Mesenteric fat pad (tissue), 1 donor: ENCODE measurements at regions not wholly inside any gene's neighbourhood (a gene's known extent, or its start where the extent isn't known, plus 50 kb on each side); places are given as distances from the start of the nearest gene placed in this dataset.
"Not testable (repeated sequence)": the region's sequence is repeated elsewhere in the genome, so short reads cannot be mapped to it uniquely, and the experiment has no call there.

ENCODE experiments used
- DNase-seq: peaks from one replicate; pipeline ENCODE4 v3.0.0-alpha.2; 2020; ENCODE audit warnings: low spot score
- donor health status: DM: yes; HTN: yes; CAD: no.

DNA sequence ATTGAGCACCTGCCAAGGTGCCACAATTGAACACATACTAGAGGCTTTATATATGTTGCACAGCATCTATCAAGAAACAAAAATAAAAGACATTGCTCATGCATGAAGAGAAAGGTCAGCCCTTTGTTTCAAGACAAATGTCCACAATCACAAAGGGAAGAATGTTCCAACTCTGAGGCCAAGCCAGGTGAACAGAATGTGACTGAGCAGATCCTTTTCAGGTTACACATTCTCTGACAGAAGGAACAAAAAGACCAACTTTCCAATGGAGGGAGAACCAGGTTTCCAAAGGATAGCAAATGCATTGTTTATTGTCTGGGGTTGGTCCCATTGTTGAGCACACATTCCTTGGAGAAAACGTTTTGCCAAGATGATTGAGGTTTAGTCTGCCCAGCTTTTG lies 50.2 kb upstream of the FAM174B start:
- DNase-seq: no peak

DNA sequence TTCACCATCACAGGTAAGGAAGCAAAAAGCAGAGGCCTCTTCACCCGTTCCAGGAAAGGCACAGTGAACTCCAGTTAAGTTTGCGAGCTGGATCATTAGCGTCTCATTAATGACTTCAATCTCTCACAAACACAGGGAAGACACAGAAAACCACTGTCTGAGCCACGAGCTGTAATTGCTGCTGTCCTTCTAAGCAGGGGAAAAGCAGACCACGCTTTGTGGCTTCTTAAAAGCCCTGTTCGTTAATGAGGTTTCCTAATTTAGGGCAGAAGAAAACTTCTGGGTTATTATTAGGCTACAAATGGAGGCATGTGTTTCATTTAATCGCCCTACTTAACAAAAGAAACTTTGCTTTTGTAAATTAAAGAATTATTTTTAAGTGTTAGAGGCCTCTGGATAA lies 50.6 kb upstream of the FAM174B start:
- no peak for DNase-seq

DNA sequence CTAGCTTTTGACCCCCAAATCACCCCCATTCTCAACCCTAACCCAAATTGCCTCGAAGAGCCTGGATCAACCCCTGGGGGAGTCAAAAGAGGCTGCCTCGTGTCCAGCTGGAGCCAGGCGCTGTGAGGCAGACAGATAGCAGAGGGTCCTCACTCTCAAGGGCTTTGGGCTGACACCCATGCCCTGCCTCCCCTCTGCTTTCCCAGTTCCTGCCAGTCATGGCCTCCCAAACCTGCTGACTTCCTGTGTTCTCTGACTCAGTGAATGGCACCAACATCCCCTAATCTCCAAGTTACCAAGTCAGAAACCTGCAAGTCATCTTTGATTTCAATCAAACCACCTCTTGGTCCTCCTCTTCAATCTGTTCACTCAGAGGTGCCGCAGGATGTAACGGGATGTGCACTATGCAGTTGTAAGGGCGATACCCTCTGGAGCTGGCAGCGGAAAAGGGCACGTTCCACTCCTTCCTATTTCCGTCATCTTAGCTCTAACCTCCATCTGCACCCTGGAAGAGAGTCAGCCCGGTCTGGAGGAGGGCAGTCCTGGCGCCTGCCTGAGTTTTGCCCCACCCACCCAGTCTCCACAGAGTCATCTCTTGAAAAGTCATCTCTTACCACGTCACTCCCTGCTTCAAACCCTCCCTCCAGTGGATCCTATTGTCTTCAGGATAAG lies 52.4 kb upstream of the FAM174B start:
- DNase-seq: no peak

DNA sequence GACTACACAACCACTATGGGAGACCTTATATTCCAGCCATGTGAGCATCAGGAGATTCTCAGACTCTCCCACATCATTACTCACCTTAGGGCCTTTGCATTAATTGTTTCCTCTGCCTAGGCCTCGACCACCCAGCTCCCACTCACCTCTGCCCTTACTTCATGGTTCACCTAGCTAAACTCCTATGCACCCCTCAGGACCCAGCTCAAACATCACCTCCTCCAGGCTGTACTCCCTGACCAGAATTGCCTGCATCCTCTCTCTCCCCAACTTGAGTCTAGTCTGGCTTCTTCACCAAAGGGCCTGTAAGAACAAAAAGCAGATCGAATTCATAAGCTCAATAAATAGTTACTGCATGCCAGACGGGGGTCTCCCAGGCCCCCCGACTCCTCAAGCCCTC lies 53.1 kb upstream of the FAM174B start:
- DNase-seq: no peak

DNA sequence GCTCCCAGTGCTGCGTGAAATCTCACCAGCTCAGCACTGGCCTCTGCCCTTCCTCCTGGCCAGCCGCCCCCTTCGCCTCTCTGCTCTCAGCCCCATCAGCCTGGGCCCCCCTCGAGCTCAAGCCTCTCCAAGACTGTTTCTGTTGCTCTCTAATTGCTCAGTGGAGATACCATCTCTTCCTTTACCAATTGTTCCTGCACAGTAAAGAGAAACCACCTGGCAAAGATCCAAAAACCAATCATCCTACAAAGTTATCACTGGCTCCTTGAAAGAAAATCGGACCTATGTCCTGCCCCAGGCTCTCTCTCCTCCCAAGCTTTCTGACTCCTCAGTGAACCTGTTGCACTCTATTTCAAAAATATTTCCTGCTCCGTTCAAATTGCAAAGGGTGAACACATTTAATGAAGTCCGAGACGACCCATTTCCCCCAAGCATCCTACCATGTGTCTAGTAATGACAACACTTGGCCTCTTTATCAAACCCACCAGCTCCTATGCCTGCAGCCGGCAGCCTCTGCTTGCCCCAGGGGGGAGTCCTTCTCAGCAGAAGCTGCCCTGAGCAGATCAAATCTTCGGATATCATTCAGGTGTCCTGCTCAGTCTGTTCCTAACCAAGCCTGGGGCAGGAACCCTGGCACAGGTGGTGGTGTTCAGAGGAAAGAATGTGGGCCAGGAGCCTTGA lies 53.7 kb upstream of the FAM174B start:
- no peak for DNase-seq

DNA sequence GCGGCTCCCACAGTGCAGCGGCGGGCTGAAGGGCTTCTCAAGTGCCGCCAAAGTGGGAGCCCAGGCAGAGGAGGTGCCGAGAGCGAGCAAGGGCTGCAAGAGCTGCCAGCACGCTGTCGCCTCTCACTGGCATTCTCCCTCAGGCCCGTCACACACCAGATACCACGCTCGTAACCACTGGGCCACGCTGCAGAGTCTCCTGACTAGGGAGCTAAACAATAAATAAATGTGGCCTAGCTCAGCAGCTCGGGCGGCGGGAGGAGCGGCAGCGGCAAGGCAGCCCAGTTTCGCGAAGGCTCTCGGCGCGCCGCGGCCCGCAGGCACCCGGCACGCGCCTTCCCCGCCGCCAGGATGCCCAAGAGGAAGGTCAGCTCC lies 55.9 kb upstream of the FAM174B start:
- DNase-seq: no peak

DNA sequence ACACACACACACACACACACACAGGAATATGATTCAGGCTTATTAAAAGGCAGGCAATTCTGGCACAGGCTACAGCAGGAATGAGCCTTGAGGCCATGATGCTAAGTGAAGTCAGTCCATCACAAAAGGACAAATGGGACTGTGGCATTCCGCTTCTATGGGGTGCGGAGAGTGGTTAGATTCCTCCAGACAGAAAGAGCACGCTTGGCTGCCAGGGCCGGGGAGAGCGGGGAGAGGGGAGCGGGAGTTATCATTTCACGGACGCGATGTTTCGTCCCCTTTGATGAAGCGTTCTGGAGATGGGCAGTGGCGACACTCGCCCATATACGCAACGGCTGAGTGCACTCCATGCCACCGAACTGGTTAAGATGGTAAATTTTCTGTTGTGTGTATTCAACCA lies 58.5 kb upstream of the FAM174B start:
- no peak for DNase-seq

DNA sequence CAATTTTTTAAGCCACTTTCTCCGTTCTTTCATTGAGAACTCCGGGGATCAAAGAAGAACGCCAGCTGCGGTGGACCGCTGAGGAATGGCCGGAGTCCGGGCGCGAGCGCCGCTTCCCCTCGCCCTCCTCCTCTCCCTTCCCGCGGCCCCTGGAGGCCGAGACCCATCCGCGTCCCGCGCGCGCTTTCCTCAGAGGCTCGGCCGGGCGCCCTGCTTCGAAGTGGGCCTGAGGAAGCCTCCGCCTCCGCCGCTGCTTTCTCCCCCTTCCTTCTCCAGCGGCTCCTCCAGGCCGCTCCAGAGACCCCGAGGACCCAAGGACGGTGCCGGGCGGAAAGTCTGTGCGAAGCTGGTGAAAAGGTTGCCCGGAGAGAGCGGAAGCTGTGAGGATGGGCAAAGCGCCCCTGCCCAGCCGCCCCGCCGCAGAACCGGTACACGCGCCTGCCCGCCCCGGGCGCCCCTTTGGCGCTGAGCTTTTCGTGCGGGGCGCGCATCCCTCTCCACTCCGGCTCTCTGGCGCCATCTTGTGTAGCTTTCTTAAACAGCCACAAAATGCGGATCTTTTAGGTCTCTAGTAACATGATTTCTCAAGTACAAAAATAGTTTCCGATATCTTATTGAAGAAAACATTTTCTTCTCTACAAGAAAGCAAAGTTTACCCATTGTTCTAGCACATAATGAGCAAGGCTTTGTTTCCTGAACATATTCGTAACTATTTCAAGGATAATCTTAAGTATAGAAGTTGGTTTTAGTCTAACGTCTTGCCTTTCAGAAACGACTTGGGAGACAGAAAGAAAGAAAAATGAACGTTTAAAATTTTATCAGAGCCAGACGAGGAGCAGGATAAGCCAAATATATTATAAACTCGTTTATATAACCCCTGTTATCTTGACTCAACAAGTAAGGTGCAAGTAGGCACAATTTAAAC lies 59.2 kb upstream of the FAM174B start:
- DNase-seq: no peak

DNA sequence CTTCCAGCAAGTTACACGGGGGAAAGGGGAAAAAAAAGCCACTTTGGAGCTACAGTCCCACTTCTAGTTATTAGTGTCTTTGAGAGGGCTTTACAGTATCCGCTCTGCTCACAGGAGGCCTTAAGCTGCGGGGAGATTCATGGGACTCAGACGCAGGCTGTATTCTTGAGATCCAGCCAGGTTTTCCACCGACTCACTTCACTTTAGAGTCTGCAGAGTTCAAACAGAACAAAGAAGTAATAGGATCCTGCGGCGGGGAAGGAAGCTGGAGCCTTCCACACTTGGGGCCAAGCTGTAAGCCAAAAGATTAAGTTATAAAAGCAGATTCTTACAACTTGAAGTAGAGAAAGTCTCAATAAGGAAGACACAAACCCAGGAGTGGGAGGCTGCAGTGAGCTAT lies 60.2 kb upstream of the FAM174B start:
- DNase-seq: no peak

DNA sequence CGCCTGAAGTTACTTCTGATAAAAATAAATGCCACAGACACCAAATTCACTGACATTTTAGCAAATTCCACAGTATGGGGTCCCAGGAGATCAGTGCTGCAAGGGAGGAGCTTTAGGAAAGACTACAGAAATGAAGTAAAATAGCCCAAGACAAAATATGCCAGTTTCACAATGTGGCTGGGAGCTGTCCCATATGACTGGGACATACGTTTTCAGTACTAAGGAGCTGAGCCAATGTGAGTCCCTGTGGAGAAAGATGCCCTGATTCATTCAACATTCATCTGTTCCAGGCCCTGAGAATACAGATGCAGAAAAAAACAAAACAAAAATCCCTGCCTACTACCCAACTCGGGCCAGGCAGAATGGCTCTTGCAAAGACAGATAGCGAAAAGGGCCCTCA lies 63.4 kb upstream of the FAM174B start:
- DNase-seq: no peak

DNA sequence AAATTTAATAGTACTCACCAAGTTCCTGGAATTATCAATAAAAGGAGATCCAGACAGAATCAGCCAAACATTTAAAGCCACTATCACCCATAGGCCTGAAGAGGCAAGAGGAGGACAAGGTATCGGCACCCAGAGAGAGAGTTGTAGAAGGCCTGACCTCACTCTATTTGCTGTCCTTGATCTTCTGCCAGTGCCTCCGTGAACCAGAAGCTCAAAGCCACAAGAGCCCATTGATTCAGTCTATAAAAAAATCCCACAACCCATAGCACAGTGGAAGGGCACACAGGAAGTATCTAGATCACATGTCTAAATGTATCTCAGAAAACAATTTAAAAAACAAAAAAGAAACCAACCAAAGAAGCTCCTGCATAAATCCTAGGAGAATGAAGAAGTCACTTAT lies 68.6 kb upstream of the FAM174B start:
- no peak for DNase-seq

DNA sequence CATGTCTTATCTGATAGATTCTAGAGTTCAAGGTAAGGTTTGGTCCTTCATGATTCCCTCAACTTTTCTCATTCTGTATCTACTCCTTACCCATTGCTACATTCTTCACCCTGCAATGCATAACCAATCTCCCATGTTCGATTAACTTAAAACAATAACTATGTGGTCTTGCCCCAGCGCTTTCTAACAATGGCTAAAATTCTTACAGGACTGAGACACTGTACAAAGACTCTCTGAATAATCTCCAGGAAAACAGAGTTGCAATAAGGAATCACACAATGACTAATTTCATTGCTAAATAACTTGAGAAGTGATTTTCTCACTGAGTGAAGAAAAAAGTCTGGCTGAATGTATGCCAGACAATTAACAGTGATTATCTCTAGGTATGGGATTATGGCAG lies 69.6 kb upstream of the FAM174B start:
- no peak for DNase-seq

DNA sequence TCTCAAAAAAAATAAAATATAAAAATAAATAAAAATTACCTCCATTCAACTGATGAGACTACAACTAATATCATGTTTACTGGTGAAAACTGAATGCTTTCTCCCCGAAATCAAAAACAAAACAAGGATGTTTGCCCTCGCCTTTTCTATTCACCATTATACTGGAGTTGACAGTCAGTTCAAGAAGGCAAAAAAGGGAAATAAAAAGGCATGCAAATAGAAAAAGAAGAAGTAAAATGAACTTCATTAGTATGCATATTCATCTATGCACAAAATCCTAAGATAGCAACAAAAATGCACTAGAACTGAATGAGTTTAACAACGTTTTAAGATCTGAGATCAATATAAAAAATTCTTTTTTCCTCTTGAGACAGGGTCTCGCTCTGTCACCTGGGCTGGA lies 72.7 kb upstream of the FAM174B start:
- DNase-seq: no peak

DNA sequence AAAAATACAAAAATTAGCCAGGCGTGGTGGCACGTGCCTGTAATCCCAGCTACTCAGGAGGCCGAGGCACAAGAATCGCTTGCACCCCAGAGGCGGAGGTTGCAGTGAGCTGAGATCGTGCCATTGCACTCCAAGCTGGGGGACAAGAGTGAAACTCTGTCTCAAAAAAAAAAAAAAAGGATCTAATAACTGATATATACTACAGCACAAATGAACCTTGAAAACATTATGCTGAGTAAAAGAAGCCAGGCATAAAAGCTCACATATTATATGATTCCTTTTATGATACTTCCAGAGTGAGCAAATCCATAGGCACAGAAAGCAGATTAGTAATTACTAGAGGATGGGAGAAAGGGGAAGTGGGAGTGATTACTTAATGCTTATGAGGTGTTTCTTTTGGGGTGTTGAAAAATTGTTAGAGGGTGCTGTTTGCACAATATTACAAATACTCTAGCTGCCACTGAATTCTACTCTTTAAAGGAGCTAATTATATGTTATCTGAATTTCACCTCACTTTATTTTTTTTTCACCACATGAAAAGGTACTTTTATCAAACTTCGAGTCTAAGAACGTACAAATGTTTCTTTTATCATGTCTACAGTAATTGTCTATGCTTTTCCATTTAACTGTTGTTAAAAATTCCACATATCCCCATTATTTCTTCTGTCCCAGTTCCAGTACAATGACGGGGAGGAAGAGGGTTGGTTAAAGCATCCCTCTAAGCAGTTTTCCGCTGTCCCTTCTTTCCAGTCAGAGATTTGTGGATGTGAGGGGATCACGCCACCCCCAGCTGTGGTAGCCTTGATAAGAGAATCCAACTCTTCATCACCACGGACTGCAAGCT lies 77.7 kb upstream of the FAM174B start:
- DNase-seq: no peak

DNA sequence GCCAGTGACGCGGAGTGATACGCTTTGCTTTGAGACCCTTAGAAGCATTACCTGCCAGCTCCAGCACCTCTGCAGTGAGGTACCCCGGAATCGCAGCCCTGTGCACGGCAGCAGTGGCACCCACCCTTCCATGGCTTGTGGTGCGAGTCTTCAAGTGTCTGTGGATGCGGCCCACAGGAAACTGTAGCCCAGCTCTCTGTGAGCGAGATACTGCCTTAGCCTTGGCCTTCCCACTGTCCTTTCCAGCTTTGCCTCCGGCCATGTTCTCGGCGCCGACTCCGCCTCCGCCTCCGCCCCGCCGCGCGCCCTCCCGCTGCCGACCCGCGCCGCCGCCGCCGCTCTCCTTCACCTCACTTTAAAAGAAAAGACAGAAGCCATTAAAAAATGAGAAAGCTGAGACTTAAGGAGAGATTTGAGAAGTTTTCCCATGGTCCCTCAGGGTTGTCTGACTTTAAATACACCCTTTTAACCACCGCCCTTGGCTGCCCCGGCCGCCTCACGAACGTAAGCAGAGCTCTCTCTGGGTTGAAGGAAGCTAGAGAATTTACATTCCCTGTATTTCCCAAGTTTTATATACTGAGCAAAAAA lies 78.5 kb upstream of the FAM174B start:
- no peak for DNase-seq

DNA sequence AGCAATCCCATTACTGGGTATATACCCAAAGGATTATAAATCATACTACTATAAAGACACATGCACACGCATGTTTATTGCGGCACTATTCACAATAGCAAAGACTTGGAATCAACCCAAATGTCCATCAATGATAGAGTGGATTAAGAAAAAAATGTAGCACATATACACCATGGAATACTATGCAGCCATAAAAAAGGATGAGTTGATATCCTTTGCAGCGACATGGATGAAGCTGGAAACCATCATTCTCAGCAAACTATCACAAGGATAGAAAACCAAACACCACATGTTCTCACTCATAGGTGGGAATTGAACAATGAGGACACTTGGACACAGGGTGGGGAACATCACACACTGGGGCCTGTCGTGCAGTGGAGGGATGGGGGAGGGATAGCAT lies 83.7 kb upstream of the FAM174B start:
- DNase-seq: not testable (repeated sequence)

DNA sequence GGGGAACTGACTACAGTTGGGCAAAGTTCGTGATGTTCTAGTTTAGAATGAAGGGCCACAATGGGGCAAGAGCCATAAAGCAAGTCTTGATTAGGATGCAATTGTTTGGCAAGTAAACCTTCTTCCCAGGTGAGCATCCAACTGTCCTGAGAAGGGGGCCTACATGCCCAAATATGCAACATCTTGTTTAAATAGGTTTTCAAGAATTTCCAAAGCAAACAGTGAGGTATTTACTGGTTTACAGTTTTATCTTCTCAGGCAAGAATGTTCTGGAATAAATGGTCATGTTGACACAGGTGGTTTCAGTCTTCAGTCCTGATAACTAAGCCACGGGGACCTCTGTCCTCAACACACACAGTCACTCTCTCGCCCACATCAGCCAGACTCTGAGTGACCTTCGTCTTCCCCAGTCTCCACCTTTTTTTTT lies 90.3 kb upstream of the FAM174B start:
- no peak for DNase-seq

DNA sequence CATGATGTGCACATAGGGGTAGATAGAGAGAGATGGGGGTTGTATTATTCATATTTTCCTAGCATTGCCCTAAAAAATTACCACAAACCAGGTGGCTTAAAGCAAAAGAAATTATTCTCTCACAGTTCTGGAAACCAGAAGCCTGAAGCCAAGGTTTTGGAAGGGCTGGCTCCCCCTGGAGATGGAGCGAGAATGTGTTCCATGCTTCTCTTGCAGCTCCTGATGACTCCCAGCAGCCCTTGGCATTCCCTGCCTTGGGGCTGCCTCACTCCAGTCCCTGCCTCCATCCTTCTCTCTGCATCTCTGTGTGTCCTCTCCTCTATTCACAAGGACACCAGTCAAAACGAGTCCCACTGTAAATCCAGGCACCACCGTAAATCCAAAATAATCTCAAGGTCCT lies 91.5 kb upstream of the FAM174B start:
- no peak for DNase-seq

DNA sequence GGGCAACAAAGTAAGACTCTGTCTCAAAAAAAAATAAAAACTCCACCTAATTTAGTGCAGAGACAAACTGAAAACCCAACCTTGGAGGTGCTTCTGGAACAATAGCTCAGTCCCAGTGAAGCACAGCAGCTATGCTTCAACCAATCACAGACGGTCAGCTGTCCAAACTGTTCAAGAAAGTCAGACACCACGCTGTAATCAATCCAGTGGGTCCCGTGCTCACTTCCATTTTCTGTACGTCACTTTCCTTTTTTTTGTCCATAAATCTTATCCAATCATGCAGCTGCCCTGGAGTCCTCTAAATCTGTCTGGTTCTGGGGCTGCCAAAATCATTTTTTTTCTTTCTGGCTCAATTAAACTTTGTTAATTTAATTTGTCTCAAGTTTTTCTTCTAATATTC lies 93.6 kb upstream of the FAM174B start:
- DNase-seq: no peak

DNA sequence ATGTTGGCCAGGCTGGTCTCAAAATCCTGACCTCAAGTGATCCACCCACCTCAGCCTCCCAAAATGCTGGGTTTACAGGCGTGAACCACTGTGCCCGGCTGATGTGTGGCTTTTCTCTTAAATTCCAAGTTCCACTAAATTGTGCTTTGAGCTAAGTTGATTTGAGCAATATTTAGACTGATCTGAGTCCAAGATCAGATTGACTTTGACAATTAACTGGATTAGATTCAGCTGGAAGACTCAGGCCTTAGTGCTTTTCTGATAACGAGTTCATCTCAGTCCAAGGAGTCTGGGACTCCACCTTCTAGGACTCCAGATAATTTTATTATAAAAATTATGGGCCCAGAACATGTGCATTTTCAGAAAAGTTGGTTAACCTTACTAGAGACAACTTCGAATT lies 94.4 kb upstream of the FAM174B start:
- DNase-seq: no peak

DNA sequence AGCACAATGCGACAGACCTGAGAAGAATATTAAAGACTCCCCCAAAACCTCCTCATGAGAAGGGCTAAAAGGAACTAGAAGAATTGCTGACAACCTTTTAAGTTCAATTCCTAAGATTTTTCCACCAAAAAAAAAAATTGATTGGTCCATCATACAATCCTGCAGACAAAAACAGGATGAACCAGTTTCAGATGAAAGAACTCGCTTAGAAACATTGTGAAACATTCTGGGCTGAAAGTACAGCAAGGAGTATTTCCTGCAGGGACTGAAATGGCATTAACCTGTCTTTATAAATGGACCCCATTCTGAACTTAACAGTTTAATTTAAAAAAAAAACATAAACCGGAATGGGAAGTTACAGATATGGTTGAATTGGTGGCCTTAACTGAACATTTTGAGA lies 96.0 kb upstream of the FAM174B start:
- DNase-seq: no peak
